ENCODE measurements at regions not wholly inside any gene's neighbourhood (a gene's known extent, or its start where the extent isn't known, plus 50 kb on each side); places are given as distances from the start of the nearest gene placed in this dataset.

DNA sequence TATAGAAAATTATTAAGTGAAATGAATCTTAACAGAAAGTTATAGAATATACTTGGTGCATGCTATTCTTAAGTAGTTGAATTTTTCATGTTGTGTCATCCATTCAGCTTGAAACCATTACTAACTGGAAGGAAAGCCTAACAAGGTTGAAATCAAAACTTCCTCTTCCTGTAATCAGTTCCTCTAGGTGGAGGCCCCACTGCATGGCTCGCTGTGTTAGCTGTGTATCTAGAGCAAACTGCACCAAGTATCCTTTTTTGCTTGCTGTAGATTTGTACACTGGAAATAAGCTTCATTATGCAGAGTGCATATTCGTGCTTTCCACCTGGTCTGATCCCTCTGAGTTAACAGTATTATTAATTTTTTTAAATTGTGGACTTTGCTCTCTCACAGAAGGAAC, 1146.1 kb downstream of the EFNB2 start:
- Histone ChIP-seq H3K27ac (no peak overlapping the region), H3K36me3 (no peaks in the 10 kb centered on the region), H3K4me1 (no peaks in the 10 kb centered on the region), H3K4me3 (no peak overlapping the region), H3K9me3 (no peaks in the 10 kb centered on the region), H3K27me3 (no peaks in the 10 kb centered on the region)
- TF ChIP-seq POLR2A (IDR thresholded peaks at IDR 0.05) (no peak), POLR2AphosphoS5 (IDR thresholded peaks at IDR 0.05) (no peak)
- TF ChIP-seq, protein P1, sequence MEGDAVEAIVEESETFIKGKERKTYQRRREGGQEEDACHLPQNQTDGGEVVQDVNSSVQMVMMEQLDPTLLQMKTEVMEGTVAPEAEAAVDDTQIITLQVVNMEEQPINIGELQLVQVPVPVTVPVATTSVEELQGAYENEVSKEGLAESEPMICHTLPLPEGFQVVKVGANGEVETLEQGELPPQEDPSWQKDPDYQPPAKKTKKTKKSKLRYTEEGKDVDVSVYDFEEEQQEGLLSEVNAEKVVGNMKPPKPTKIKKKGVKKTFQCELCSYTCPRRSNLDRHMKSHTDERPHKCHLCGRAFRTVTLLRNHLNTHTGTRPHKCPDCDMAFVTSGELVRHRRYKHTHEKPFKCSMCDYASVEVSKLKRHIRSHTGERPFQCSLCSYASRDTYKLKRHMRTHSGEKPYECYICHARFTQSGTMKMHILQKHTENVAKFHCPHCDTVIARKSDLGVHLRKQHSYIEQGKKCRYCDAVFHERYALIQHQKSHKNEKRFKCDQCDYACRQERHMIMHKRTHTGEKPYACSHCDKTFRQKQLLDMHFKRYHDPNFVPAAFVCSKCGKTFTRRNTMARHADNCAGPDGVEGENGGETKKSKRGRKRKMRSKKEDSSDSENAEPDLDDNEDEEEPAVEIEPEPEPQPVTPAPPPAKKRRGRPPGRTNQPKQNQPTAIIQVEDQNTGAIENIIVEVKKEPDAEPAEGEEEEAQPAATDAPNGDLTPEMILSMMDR (IDR thresholded peaks at IDR 0.05), result no peak
- DNase-seq (ENCODE audit: low spot score in 2 of 2), result no peak
- intact Hi-C loops (cut with DNase I; ENCODE audit: low total_unique reads), result no loop called here

DNA sequence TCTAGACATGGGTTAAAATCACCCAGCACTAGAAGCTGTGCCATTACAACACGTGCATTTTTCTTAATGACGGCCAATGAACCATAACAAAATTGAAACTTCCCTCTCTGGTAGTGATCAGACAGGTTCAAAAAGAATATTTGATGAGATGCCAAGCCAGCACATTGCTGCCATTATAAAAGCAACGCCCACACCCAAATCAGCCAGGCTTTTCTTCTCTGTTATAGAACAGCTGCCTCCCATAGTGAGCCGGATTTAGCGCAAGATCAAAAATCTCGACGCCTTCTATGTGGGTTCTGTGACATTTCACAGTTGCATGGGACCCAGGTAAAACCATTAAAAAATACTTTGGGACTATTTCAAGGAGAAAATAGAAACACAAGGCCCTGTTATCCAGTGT, 1158.0 kb downstream of the EFNB2 start:
- H3K27me3 ChIP-seq, result no peaks in the 10 kb centered on the region
- no peak overlapping the region for H3K4me3 ChIP-seq
- H3K4me1 ChIP-seq, result no peaks in the 10 kb centered on the region
- intact Hi-C loops (cut with DNase I; ENCODE audit: low total_unique reads), result no loop called here
- H3K27ac ChIP-seq, result no peak overlapping the region
- no peaks in the 10 kb centered on the region for H3K36me3 ChIP-seq
- TF ChIP-seq, protein P1 (IDR thresholded peaks at IDR 0.05), result no peak
- TF ChIP-seq POLR2AphosphoS5 (IDR thresholded peaks at IDR 0.05), result no peak
- no peak for TF ChIP-seq POLR2A (IDR thresholded peaks at IDR 0.05)
- H3K9me3 ChIP-seq, result no peaks in the 10 kb centered on the region
- DNase-seq (ENCODE audit: low spot score in 2 of 2), result no peak

DNA sequence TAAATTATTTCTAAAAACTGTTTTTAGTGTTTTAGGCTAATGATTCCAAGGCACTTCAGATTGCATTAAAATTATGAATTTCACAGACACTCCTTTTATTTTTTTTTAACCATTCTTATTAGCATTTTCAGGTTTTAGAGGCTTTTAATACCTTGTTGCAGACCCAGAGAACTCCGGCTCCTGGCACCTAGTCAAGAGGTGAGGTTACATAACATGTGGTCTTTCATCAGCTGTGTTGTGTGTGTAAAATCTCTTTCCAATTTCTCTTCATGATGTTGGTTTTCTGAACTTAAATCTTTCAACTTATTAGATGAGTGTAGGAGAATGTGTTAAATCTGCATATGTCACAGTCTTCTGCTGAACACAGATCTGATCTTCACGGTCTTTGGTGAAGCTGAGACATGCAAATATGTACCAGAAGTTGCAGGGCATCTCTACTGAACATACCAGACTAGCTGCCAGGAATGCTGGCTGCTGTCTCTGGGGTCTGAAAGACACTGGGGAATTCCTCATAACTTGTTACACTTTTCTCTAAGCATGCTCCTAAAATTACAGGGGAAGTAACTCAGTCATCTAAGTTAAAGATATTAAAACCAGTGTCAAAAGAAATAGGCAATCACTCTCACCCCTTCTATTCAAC, 1165.3 kb downstream of the EFNB2 start:
- Histone ChIP-seq H3K9me3 (peaks cover 0 to 5% of the 10 kb centered on the region in 2 donors), H3K4me1 (no peaks in the 10 kb centered on the region), H3K27ac (no peak overlapping the region), H3K4me3 (no peak overlapping the region), H3K36me3 (no peaks in the 10 kb centered on the region), H3K27me3 (no peaks in the 10 kb centered on the region)
- TF ChIP-seq POLR2AphosphoS5 (IDR thresholded peaks at IDR 0.05) (no peak), POLR2A (IDR thresholded peaks at IDR 0.05) (no peak)
- TF ChIP-seq, protein P1 (IDR thresholded peaks at IDR 0.05), result no peak
- intact Hi-C loops (cut with DNase I; ENCODE audit: low total_unique reads), result no loop called here
- DNase-seq (ENCODE audit: low spot score in 2 of 2), result no peak

DNA sequence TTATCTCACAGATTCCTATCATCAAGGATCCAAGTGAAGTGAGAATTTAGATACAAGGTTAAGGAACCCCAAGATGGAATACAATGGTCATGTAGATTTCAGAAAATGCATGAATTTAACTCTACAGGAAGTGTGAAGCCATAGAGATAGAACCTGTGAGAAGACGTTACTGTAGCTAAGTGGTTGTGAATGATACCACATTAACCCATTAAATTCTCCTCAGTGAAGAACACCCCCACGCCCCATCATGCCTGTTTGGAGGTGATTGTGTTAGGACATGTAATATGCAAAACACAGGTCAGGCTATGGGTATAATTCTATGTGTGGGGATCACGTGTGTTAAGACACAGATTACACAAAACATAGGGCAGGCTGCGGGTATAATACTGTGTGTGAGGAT, 1166.7 kb downstream of the EFNB2 start:
- DNase-seq (ENCODE audit: low spot score in 2 of 2), result no peak
- H3K27me3 ChIP-seq, result no peaks in the 10 kb centered on the region
- H3K4me3 ChIP-seq, result no peak overlapping the region
- intact Hi-C loops (cut with DNase I; ENCODE audit: low total_unique reads), result no loop called here
- H3K4me1 ChIP-seq, result no peaks in the 10 kb centered on the region
- no peaks in the 10 kb centered on the region for H3K36me3 ChIP-seq
- TF ChIP-seq, protein P1 (IDR thresholded peaks at IDR 0.05), result no peak
- TF ChIP-seq POLR2AphosphoS5 (IDR thresholded peaks at IDR 0.05) (no peak), POLR2A (IDR thresholded peaks at IDR 0.05) (no peak)
- peaks cover 0 to 5% of the 10 kb centered on the region in 2 donors for H3K9me3 ChIP-seq
- no peak overlapping the region for H3K27ac ChIP-seq

DNA sequence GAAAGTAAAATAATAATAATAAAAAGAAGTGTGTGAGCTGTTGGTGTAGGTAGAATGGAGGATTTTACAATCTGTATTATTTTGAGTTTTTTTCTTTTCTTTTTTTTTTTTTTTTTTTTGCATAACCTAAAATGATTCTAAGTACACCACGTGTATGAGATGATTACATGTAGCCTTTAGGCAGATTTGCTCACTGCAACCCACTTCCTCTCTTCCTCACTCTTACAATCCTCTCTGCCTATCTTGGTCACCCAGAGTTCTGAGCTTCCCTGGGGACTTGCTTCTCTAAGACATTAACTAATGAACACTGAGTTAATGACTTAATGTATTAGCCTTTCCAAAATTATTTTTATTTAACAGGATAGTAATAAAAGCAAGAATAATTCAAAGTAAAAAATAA, 1169.6 kb downstream of the EFNB2 start:
- intact Hi-C loops (cut with DNase I; ENCODE audit: low total_unique reads), result no loop called here
- DNase-seq (ENCODE audit: low spot score in 2 of 2), result no peak
- H3K27ac ChIP-seq, result no peak overlapping the region

More for the DNA sequence above, 1169.6 kb downstream of the EFNB2 start:
- TF ChIP-seq POLR2A (IDR thresholded peaks at IDR 0.05), result no peak
- TF ChIP-seq POLR2AphosphoS5 (IDR thresholded peaks at IDR 0.05), result no peak
- TF ChIP-seq, protein P1 (IDR thresholded peaks at IDR 0.05), result no peak
- Histone ChIP-seq H3K36me3 (no peaks in the 10 kb centered on the region), H3K27me3 (no peaks in the 10 kb centered on the region), H3K4me3 (no peak overlapping the region), H3K4me1 (no peaks in the 10 kb centered on the region), H3K9me3 (no peaks in the 10 kb centered on the region)

All from breast epithelium (tissue), 4 donors.